ENCODE measurements at regions not wholly inside any gene's neighbourhood (a gene's known extent, or its start where the extent isn't known, plus 50 kb on each side); places are given as distances from the start of the nearest gene placed in this dataset.

- TF ChIP-seq CTCF (conservative IDR thresholded peaks at IDR 0.05; ENCODE audit: low read length) (no peak), EZH2phosphoT487 (IDR thresholded peaks at IDR 0.05; ENCODE audit: borderline replicate concordance, low read depth, low read length) (no peak)
These were observed 205.0 kb upstream of the RIMS1 start for GRCh38 chr6:71681234-71681867.
